PC-3 (cell line): ENCODE measurements at regions not wholly inside any gene's neighbourhood (a gene's known extent, or its start where the extent isn't known, plus 50 kb on each side); places are given as distances from the start of the nearest gene placed in this dataset.

Experiments
- CTCF ChIP-seq: fragments of 300-600 bp; sonication (generic); conservative IDR thresholded peaks from 2 replicates; pipeline ENCODE4 v1.5.1; 2017; ENCODE audit warnings: antibody characterized with exemption, low read depth, mild to moderate bottlenecking, low read length
- EZH2 ChIP-seq: fragments of 300-600 bp; sonication (generic); IDR thresholded peaks from one replicate; pipeline ENCODE4 v1.6.1; 2017; ENCODE audit warnings: antibody characterized with exemption, mild to moderate bottlenecking, low read length; ENCODE audit not compliant: unreplicated experiment

GRCh38 chr3:187927565-187927964 lies 182.3 kb upstream of the BCL6 start:
- TF ChIP-seq EZH2 (no peak), CTCF (no peak)
